Common myeloid progenitor, CD34-positive (primary cell): ENCODE measurements at regions not wholly inside any gene's neighbourhood (a gene's known extent, or its start where the extent isn't known, plus 50 kb on each side); places are given as distances from the start of the nearest gene placed in this dataset.
A peak's percentile ranks its signal among the peaks of the same experiment; 100 is the strongest.
"Not testable (repeated sequence)": the region's sequence is repeated elsewhere in the genome, so short reads cannot be mapped to it uniquely, and the experiment has no call there.

Experiments
- CTCF ChIA-PET: fragments of 350-600 bp; sonication (Branson Sonifier 250); formaldehyde crosslinking; loops from one replicate; lab custom pipeline; 2021; ENCODE audit warnings: antibody characterized with exemption; lab: Charles Lee
- POLR2A ChIA-PET: fragments of 350-600 bp; sonication (Branson Sonifier 250); formaldehyde crosslinking; loops from one replicate; lab custom pipeline; 2021; ENCODE audit warnings: antibody characterized with exemption; lab: Charles Lee
- DNase-seq, 3 donors: peaks; one replicate each; pipeline versions ENCODE4 v3.0.0 to v3.0.0-alpha.2; 2013
- H3K27ac ChIP-seq, 2 experiments: 1 replicate in 1 of 2; 2 replicates in 1 of 2; pipeline ENCODE4 v1.7.0; 2013; ENCODE audit warnings: inconsistent platforms in 2 of 2, low read length in 2 of 2, mild to moderate bottlenecking in 2 of 2, low read depth in 1 of 2, moderate library complexity in 1 of 2; ENCODE audit not compliant: severe bottlenecking in 2 of 2, insufficient read depth in 1 of 2, poor library complexity in 1 of 2
- H3K27me3 ChIP-seq, 5 experiments: replicated peaks in 2 of 5; 1 replicate in 3 of 5; 2 replicates in 2 of 5; pipeline versions ENCODE4 v1.6.1 to v1.7.0; 2013; ENCODE audit warnings: low read length in 4 of 5, mild to moderate bottlenecking in 2 of 5, moderate library complexity in 2 of 5, inconsistent platforms in 1 of 5; ENCODE audit not compliant: insufficient read depth in 5 of 5, control insufficient read depth in 4 of 5
- H3K36me3 ChIP-seq, 4 experiments: 1 replicate in 2 of 4; 2 replicates in 2 of 4; pipeline versions ENCODE4 v1.6.1 to v1.7.0; 2013; ENCODE audit warnings: low read length in 3 of 4, control low read depth in 1 of 4, mild to moderate bottlenecking in 1 of 4; ENCODE audit not compliant: control insufficient read depth in 4 of 4, insufficient read depth in 4 of 4
- H3K4me1 ChIP-seq, 4 experiments: 1 replicate in 3 of 4; 2 replicates in 1 of 4; pipeline versions ENCODE4 v1.6.1 to v1.7.1; 2013; ENCODE audit warnings: low read length in 3 of 4, mild to moderate bottlenecking in 3 of 4, control low read depth in 1 of 4, inconsistent platforms in 1 of 4, moderate library complexity in 1 of 4; ENCODE audit not compliant: control insufficient read depth in 4 of 4, insufficient read depth in 4 of 4; ENCODE audit errors: control extremely low read depth in 1 of 4
- H3K4me3 ChIP-seq, 7 experiments: 1 replicate in 4 of 7; 2 replicates in 3 of 7; pipeline versions ENCODE4 v1.5.1 to v1.7.0; 2013; ENCODE audit warnings: mild to moderate bottlenecking in 7 of 7, low read length in 6 of 7, moderate library complexity in 6 of 7, inconsistent platforms in 2 of 7, low read depth in 2 of 7, control low read depth in 1 of 7; ENCODE audit not compliant: insufficient read depth in 4 of 7, control insufficient read depth in 1 of 7; ENCODE audit errors: extremely low read depth in 1 of 7
- H3K9me3 ChIP-seq, 5 experiments: 1 replicate in 4 of 5; 2 replicates in 1 of 5; pipeline versions ENCODE4 v1.6.1 to v1.7.1; 2013; ENCODE audit warnings: low read length in 4 of 5, mild to moderate bottlenecking in 2 of 5, inconsistent platforms in 1 of 5, low read depth in 1 of 5, moderate library complexity in 1 of 5; ENCODE audit not compliant: control insufficient read depth in 4 of 5, insufficient read depth in 2 of 5; ENCODE audit errors: control extremely low read depth in 1 of 5
- WGBS: methylation state at CpG from one replicate; pipeline ENCODE4 v1.1.5; 2013; ENCODE audit not compliant: insufficient coverage; 5-methylcytosine and 5-hydroxymethylcytosine counted together

- Histone ChIP-seq H3K4me3 (no peak overlapping the region), H3K4me1 (no peaks in the 10 kb centered on the region), H3K27me3 (no peaks in the 10 kb centered on the region), H3K36me3 (no peaks in the 10 kb centered on the region), H3K9me3 (peaks cover 0 to 6% (median 0%) of the 10 kb centered on the region in 5 experiments), H3K27ac (no peak overlapping the region)
- DNase-seq, result peak in 1 of 3 donors; percentile 33
- WGBS, result 97% methylated on average over 11 of the region's 12 CpGs
- POLR2A ChIA-PET, result no interaction called here
- CTCF ChIA-PET, result interaction anchor here (0.8 kb wide), 1 partner anchor 30 kb away, joined by 3 read pairs; no protein-coding TSS in a partner anchor
Measured at GRCh38 chr4:189001283-189001970, 862.2 kb downstream of the TRIML1 start.

GRCh38 chr4:189001971-189002450 lies 862.8 kb downstream of the TRIML1 start:
- H3K27ac ChIP-seq, result no peak overlapping the region
- H3K27me3 ChIP-seq, result no peaks in the 10 kb centered on the region
- H3K4me1 ChIP-seq, result no peaks in the 10 kb centered on the region
- ChIA-PET POLR2A (no interaction called here), CTCF (no interaction called here)
- H3K36me3 ChIP-seq, result no peaks in the 10 kb centered on the region
- H3K9me3 ChIP-seq, result peaks cover 0 to 6% (median 0%) of the 10 kb centered on the region in 5 experiments
- WGBS, result 96% methylated on average over 12 of the region's 15 CpGs
- DNase-seq, result no peak
- H3K4me3 ChIP-seq, result no peak overlapping the region

GRCh38 chr4:189002475-189002874 lies 863.2 kb downstream of the TRIML1 start:
- Histone ChIP-seq H3K36me3 (no peaks in the 10 kb centered on the region), H3K4me3 (no peak overlapping the region), H3K4me1 (no peaks in the 10 kb centered on the region), H3K27ac (no peak overlapping the region), H3K27me3 (no peaks in the 10 kb centered on the region), H3K9me3 (peaks cover 0 to 6% (median 0%) of the 10 kb centered on the region in 5 experiments)
- CTCF ChIA-PET, result no interaction called here
- DNase-seq, result no peak
- WGBS, result 98% methylated on average over 9 of the region's 10 CpGs
- POLR2A ChIA-PET, result no interaction called here

- H3K9me3 ChIP-seq, DNase-seq, H3K4me1 ChIP-seq, H3K4me3 ChIP-seq, POLR2A ChIA-PET, H3K27ac ChIP-seq, H3K27me3 ChIP-seq, H3K36me3 ChIP-seq: not testable (repeated sequence)
- CTCF ChIA-PET, result interaction anchor here (0.6 kb wide), 1 partner anchor 40 kb away, joined by 3 read pairs; no protein-coding TSS in a partner anchor
- WGBS, result 87% methylated on average over 12 of the region's 27 CpGs
Measured at GRCh38 chr4:189010452-189011217, 871.4 kb downstream of the TRIML1 start.

DNA sequence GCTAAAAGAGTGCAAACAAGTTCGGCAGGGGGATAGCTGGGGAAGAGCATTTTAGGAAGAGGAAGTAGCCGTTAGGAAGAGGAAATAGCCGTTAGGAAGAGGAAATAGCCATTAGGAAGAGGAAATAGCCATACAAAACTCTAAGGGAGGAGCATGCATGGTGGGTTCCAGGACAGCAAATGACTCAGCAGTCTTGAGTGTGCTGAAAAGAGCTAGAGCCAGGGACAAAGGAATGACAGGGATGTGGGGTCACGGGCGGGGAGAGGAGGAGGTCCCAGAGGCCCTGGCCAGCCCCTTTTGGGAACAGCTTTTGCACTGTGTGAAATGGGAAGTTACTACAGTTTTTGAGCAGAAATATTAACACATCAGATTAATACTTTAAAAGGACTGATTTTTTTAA lies 882.6 kb downstream of the TRIML1 start:
- ChIA-PET POLR2A (no interaction called here), CTCF (interaction anchor here (1.1 kb wide), 1 partner anchor 100 kb away, joined by 3 read pairs; no protein-coding TSS in a partner anchor)
- Histone ChIP-seq H3K4me1 (no peaks in the 10 kb centered on the region), H3K36me3 (no peaks in the 10 kb centered on the region), H3K27ac (no peak overlapping the region), H3K27me3 (no peaks in the 10 kb centered on the region), H3K9me3 (no peaks in the 10 kb centered on the region), H3K4me3 (no peak overlapping the region)
- no peak for DNase-seq
- 27% methylated on average over 3 of the region's 5 CpGs for WGBS

GRCh38 chr4:189022440-189023035 lies 883.3 kb downstream of the TRIML1 start:
- Histone ChIP-seq H3K4me3 (no peak overlapping the region), H3K36me3 (no peaks in the 10 kb centered on the region), H3K27ac (no peak overlapping the region), H3K27me3 (no peaks in the 10 kb centered on the region), H3K4me1 (no peaks in the 10 kb centered on the region), H3K9me3 (no peaks in the 10 kb centered on the region)
- CTCF ChIA-PET, result no interaction called here
- no peak for DNase-seq
- 84% methylated on average over 2 of the region's 4 CpGs for WGBS
- POLR2A ChIA-PET, result no interaction called here
